ENCODE measurements at regions not wholly inside any gene's neighbourhood (a gene's known extent, or its start where the extent isn't known, plus 50 kb on each side); places are given as distances from the start of the nearest gene placed in this dataset.
"Not testable (repeated sequence)": the region's sequence is repeated elsewhere in the genome, so short reads cannot be mapped to it uniquely, and the experiment has no call there.

DNA sequence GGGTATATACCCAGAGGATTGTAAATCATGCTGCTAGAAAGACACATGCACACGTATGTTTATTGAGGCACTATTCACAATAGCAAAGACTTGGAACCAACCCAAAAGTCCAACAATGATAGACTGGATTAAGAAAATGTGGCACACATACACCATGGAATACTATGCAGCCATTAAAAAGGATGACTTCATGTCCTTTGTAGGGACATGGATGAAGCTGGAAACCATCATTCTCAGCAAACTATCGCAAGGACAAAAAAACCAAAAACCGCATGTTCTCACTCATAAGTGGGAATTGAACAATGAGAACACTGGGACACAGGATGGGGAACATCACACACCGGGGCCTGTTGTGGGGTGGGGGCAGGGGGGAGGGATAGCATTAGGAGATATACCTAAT is 608.6 kb downstream of the RFPL4B start:
- not testable (repeated sequence) for TF ChIP-seq POLR2A (IDR thresholded peaks at IDR 0.05; ENCODE audit: low read depth)
- TF ChIP-seq, protein P1, sequence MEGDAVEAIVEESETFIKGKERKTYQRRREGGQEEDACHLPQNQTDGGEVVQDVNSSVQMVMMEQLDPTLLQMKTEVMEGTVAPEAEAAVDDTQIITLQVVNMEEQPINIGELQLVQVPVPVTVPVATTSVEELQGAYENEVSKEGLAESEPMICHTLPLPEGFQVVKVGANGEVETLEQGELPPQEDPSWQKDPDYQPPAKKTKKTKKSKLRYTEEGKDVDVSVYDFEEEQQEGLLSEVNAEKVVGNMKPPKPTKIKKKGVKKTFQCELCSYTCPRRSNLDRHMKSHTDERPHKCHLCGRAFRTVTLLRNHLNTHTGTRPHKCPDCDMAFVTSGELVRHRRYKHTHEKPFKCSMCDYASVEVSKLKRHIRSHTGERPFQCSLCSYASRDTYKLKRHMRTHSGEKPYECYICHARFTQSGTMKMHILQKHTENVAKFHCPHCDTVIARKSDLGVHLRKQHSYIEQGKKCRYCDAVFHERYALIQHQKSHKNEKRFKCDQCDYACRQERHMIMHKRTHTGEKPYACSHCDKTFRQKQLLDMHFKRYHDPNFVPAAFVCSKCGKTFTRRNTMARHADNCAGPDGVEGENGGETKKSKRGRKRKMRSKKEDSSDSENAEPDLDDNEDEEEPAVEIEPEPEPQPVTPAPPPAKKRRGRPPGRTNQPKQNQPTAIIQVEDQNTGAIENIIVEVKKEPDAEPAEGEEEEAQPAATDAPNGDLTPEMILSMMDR (IDR thresholded peaks at IDR 0.05), result not testable (repeated sequence)
